ENCODE measurements at regions not wholly inside any gene's neighbourhood (a gene's known extent, or its start where the extent isn't known, plus 50 kb on each side); places are given as distances from the start of the nearest gene placed in this dataset.

DNA sequence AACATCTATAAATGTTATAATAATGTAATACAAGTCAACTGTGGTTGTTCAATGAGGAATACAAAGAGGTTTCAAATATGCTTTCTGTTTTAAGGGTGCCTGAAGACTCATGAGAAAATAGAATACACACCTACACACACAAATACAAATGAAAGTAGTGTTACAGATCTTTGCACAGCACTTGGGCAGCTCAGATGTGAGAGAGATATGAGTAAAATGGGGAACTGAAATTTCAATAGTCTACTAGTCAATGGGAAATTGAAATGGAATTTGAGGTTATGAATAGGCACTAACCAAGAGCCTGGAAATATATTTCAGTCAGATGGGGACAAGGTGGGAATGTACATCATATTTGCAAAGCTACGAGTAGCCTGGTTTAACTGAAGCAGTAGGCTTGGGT lies 96.6 kb downstream of the ISL1 start:
- no peak for TF ChIP-seq POLR2A (IDR thresholded peaks at IDR 0.05)
- no peak for TF ChIP-seq POLR2AphosphoS5 (IDR thresholded peaks at IDR 0.05; ENCODE audit: insufficient read depth in 1 of 2, low read depth in 1 of 2)
- TF ChIP-seq, protein P1, sequence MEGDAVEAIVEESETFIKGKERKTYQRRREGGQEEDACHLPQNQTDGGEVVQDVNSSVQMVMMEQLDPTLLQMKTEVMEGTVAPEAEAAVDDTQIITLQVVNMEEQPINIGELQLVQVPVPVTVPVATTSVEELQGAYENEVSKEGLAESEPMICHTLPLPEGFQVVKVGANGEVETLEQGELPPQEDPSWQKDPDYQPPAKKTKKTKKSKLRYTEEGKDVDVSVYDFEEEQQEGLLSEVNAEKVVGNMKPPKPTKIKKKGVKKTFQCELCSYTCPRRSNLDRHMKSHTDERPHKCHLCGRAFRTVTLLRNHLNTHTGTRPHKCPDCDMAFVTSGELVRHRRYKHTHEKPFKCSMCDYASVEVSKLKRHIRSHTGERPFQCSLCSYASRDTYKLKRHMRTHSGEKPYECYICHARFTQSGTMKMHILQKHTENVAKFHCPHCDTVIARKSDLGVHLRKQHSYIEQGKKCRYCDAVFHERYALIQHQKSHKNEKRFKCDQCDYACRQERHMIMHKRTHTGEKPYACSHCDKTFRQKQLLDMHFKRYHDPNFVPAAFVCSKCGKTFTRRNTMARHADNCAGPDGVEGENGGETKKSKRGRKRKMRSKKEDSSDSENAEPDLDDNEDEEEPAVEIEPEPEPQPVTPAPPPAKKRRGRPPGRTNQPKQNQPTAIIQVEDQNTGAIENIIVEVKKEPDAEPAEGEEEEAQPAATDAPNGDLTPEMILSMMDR (IDR thresholded peaks at IDR 0.05), result no peak
